Renal cortical epithelial cell (primary cell): ENCODE measurements at regions not wholly inside any gene's neighbourhood (a gene's known extent, or its start where the extent isn't known, plus 50 kb on each side); places are given as distances from the start of the nearest gene placed in this dataset.
"Not testable (repeated sequence)": the region's sequence is repeated elsewhere in the genome, so short reads cannot be mapped to it uniquely, and the experiment has no call there.

ENCODE experiments used
- DNase-seq: peaks from one replicate; pipeline ENCODE4 v3.0.0-alpha.2; 2011; ENCODE audit warnings: low read depth

DNA sequence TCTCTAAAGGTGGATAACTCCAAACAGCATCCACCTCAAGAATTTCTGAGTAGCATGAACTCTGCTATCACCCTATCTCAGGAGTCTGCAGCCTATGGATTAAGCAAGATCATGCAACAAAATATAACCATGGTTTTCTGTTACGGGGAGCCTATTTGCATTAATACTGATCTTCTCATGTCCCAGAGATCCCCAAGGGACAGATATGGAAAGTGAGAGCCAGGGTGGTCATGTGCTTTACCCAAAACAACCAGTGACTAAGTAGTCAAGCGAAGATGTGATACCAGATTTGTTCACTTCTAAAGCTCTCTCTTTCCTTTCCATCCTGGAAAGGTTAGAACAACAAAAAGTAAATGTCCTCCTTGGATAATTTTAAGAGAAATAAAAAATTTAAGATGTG is 125.1 kb downstream of the PRRX1 start:
- no peak for DNase-seq

DNA sequence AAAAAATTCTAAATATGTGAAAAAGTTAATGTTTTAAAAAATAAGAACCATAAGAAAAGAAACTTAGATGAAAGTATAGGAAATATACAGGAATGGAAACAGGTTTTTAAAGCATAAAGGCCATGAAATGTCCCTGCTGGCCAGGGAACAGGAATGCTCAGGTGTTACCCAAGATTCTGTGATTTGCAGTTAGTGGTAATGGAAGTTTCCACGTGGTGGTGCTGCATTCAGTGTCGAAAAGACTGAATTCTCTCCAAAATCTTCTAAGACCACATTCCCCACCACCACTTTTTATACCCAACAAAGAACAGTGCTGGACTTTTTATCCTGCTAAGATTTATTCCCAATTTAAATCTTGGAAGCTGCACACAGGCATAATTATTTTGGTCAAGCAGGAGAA is 126.2 kb downstream of the PRRX1 start:
- no peak for DNase-seq

DNA sequence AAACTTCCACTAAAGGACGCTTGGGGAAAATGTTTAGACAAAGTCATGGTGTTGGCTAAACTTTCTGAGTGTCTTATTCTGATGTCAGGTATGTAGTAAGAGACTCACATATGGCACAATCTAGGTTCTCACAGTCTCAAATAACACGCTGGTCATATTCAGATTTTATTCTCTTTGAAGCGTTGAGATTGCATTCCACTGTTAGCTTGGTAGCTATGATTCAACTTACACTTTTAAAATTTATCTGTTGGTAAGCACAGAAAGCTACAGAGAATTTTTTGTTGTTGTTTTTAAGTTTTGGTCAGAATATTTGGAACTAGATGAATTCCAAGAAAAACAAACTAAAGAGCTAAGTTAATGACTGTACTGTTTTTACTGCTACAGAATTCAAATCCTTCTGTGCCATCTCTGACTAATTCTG is 126.7 kb downstream of the PRRX1 start:
- DNase-seq: peak; percentile 2

- DNase-seq: no peak
Observed at GRCh38 chr1:170791941-170792340, 128.0 kb downstream of the PRRX1 start.

GRCh38 chr1:170800265-170800664 is 135.1 kb upstream of the MROH9 start:
- DNase-seq: no peak

DNA sequence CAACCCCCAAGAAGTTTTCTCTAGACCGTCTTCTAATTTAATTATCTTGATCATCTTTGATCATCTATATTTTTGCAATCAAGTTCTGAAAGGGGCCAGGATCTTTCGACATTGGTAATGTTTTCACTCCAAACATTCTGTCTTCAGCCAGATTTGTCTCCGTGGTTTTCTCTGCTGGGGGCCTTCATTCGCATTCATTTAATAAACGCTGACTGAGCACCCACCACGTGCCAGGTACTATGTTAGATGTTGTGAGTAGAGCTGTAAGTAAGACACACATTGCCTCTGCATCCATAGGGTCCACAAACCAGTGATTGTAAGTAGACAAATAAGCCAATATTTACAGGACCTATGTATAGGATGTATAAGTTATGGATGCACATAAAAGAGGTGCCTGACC is 134.5 kb upstream of the MROH9 start:
- no peak for DNase-seq

GRCh38 chr1:170803711-170804110 is 131.6 kb upstream of the MROH9 start:
- DNase-seq: no peak

GRCh38 chr1:170804419-170804818 is 130.9 kb upstream of the MROH9 start:
- DNase-seq: no peak

GRCh38 chr1:170804879-170805278 is 130.5 kb upstream of the MROH9 start:
- DNase-seq: no peak

DNA sequence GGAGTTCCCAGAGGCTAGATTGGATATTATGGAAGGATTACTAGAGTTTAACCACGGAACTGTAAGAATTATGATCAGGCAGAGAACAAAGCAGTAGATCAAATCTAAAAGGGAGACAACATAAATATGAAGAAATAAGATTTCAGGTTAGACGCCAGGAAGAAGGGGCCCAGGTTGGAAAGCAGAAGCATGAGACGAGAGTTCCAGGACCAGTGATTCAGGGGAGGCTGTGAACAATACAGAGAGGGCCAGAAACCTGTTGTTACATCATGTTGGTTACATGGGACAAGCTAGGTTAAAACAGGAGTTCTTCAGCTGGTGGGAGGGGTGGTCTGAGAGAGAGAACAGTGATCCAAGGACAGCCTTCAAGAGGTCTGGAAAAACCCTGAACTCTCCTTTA is 128.4 kb upstream of the MROH9 start:
- DNase-seq: no peak

GRCh38 chr1:170807432-170807831 is 127.9 kb upstream of the MROH9 start:
- peak; percentile 3 for DNase-seq

- DNase-seq: no peak
Observed at GRCh38 chr1:170808216-170808885, 127.0 kb upstream of the MROH9 start.

DNA sequence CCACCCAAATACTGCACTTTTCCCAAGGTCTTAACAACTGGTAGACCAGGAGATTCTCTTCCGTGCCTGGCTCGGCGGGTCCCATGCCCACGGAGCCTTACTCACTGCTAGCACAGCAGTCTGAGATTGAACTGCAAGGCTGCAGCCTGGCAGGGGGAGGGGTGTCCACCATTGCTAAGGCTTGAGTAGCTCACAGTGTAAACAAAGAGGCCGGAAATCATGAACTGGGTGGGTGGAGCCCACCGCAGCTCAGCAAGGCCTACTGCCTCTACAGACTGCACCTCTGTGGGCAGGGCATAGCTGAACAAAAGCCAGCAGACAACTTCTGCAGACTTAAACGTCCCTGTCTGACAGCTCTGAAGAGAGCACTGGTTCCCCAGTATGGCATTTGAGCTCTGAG is 124.3 kb upstream of the MROH9 start:
- not testable (repeated sequence) for DNase-seq

GRCh38 chr1:170819781-170820180 is 115.6 kb upstream of the MROH9 start:
- no peak for DNase-seq

GRCh38 chr1:170823120-170823519 is 112.2 kb upstream of the MROH9 start:
- DNase-seq: no peak

GRCh38 chr1:170831276-170831675 is 104.1 kb upstream of the MROH9 start:
- DNase-seq: no peak

GRCh38 chr1:170836141-170836540 is 99.2 kb upstream of the MROH9 start:
- DNase-seq: peak; percentile 35

- no peak for DNase-seq
Observed at GRCh38 chr1:170840371-170840770, 95.0 kb upstream of the MROH9 start.

- no peak for DNase-seq
Observed at GRCh38 chr1:170853302-170853701, 82.0 kb upstream of the MROH9 start.

- DNase-seq: no peak
Observed at GRCh38 chr1:170853867-170854266, 81.5 kb upstream of the MROH9 start.

GRCh38 chr1:170854677-170855076 is 80.7 kb upstream of the MROH9 start:
- no peak for DNase-seq

- DNase-seq: no peak
Observed at GRCh38 chr1:170856455-170856854, 78.9 kb upstream of the MROH9 start.

DNA sequence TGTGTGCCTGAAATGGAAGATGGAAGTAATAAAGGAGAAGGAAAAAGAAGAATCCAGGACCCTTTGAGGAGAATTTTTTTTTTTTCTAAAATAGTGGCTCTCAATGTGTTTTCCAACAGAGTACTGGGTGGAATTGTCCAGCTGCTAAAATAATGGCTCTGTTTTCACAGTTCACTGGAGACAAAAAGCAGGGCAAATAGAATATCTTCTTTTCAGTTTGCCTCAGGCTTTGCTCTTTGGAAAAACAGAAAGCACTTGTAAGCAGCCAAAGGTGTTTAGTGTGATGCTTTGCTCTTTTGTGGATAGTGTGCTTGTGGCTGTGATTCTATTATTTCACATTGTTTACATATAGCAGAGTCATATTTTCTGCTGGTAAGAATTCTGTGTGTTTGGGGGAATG is 77.4 kb upstream of the MROH9 start:
- no peak for DNase-seq

GRCh38 chr1:170863621-170864020 is 71.7 kb upstream of the MROH9 start:
- DNase-seq: no peak
